ENCODE measurements at regions not wholly inside any gene's neighbourhood (a gene's known extent, or its start where the extent isn't known, plus 50 kb on each side); places are given as distances from the start of the nearest gene placed in this dataset.

DNA sequence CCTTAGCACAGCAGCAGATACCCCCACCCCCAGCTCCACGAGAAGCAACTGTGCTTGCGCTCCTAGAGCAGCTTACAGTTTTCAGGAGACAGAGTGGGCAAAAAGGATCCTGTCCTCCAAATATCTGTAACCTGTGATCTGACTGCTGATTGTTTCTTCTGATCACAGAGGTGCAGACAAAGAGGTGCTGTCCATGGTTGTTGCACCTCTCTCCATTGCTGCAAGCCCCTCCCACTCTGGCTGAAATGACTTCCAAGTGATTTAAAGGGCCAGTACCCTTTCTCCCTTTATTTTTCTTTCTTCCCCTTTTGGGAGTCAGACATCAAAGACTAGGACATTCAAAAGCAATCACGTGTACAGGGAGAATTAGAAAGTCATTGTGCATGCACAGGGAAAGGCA, 205.3 kb upstream of the GEMIN8 start:
- TF ChIP-seq, protein P1, sequence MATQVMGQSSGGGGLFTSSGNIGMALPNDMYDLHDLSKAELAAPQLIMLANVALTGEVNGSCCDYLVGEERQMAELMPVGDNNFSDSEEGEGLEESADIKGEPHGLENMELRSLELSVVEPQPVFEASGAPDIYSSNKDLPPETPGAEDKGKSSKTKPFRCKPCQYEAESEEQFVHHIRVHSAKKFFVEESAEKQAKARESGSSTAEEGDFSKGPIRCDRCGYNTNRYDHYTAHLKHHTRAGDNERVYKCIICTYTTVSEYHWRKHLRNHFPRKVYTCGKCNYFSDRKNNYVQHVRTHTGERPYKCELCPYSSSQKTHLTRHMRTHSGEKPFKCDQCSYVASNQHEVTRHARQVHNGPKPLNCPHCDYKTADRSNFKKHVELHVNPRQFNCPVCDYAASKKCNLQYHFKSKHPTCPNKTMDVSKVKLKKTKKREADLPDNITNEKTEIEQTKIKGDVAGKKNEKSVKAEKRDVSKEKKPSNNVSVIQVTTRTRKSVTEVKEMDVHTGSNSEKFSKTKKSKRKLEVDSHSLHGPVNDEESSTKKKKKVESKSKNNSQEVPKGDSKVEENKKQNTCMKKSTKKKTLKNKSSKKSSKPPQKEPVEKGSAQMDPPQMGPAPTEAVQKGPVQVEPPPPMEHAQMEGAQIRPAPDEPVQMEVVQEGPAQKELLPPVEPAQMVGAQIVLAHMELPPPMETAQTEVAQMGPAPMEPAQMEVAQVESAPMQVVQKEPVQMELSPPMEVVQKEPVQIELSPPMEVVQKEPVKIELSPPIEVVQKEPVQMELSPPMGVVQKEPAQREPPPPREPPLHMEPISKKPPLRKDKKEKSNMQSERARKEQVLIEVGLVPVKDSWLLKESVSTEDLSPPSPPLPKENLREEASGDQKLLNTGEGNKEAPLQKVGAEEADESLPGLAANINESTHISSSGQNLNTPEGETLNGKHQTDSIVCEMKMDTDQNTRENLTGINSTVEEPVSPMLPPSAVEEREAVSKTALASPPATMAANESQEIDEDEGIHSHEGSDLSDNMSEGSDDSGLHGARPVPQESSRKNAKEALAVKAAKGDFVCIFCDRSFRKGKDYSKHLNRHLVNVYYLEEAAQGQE (tag by site-specific recombination; IDR thresholded peaks at IDR 0.05) = peak; percentile 88
- TF ChIP-seq TRIM28 (IDR thresholded peaks at IDR 0.05; ENCODE audit: borderline replicate concordance, low read length) = no peak
- Histone ChIP-seq H3K36me3 (ENCODE audit: control insufficient read depth in 2 of 2, insufficient read depth in 1 of 2, low read length in 2 of 2) (no peaks in the 10 kb centered on the region), H3K27ac (ENCODE audit: extremely low read depth, low read depth, low read length) (no peak overlapping the region), H3K4me1 (ENCODE audit: control insufficient read depth, insufficient read depth, low read length) (no peaks in the 10 kb centered on the region), H3K9me3 (ENCODE audit: control insufficient read depth, insufficient read depth, low read depth, low read length) (no peaks in the 10 kb centered on the region), H3K4me3 (ENCODE audit: low read depth, low read length) (no peak overlapping the region)
- ChIA-PET POLR2A (no interaction called here), CTCF (no interaction called here)

DNA sequence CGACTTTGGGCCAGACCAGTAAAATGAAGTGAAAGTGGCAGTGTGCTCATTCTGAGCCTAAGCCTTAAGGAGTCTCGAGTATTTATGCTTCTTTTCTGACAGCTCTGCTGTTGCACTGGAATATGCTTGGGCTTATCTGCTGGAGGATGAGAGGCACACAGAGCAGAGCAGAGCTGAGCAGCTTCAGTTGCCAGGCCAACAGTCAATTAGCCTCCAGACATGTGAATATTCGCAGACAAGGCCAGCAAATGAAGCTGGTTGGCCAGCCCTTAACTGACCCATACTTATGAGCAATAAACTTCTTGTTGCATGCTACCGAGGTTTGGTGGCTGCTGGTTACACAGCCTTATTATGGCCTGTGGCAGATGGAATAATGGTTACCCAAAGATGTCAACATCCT, 203.0 kb upstream of the GEMIN8 start:
- no peaks in the 10 kb centered on the region for H3K36me3 ChIP-seq (ENCODE audit: control insufficient read depth in 2 of 2, insufficient read depth in 1 of 2, low read length in 2 of 2)

DNA sequence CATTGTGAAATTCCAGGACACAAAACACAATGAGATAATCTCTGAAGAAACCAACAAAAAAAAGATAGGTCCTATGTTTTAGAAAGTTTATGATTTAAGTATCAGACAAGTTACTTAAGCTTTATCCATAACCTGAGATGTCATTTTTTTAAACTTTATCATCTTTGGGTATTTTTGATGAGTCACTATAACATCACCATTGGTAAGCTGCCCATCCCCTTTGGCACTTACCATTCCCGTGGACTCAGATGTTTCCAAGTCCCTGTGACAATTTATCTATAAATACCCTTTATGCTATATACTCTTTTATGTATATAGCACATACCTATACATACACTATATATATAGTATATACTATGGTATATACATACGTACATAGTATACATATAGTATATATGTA, 198.9 kb upstream of the GEMIN8 start:
- Histone ChIP-seq H3K36me3 (ENCODE audit: control insufficient read depth in 2 of 2, insufficient read depth in 1 of 2, low read length in 2 of 2) (no peaks in the 10 kb centered on the region), H3K4me1 (ENCODE audit: control insufficient read depth, insufficient read depth, low read length) (no peaks in the 10 kb centered on the region), H3K27ac (ENCODE audit: extremely low read depth, low read depth, low read length) (no peak overlapping the region), H3K9me3 (ENCODE audit: control insufficient read depth, insufficient read depth, low read depth, low read length) (no peaks in the 10 kb centered on the region), H3K4me3 (ENCODE audit: low read depth, low read length) (no peak overlapping the region)
- POLR2A ChIA-PET = no interaction called here
- TF ChIP-seq, protein P2, sequence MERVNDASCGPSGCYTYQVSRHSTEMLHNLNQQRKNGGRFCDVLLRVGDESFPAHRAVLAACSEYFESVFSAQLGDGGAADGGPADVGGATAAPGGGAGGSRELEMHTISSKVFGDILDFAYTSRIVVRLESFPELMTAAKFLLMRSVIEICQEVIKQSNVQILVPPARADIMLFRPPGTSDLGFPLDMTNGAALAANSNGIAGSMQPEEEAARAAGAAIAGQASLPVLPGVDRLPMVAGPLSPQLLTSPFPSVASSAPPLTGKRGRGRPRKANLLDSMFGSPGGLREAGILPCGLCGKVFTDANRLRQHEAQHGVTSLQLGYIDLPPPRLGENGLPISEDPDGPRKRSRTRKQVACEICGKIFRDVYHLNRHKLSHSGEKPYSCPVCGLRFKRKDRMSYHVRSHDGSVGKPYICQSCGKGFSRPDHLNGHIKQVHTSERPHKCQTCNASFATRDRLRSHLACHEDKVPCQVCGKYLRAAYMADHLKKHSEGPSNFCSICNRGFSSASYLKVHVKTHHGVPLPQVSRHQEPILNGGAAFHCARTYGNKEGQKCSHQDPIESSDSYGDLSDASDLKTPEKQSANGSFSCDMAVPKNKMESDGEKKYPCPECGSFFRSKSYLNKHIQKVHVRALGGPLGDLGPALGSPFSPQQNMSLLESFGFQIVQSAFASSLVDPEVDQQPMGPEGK (tag by site-specific recombination; IDR thresholded peaks at IDR 0.05) = no peak
- TF ChIP-seq ZBTB17 (tag by site-specific recombination; IDR thresholded peaks at IDR 0.05) = no peak
- TF ChIP-seq ZNF843 (tag by site-specific recombination; IDR thresholded peaks at IDR 0.05) = no peak
- no peak for TF ChIP-seq KLF9 (tag by site-specific recombination; IDR thresholded peaks at IDR 0.05; ENCODE audit: low read depth)
- TF ChIP-seq, protein P3, sequence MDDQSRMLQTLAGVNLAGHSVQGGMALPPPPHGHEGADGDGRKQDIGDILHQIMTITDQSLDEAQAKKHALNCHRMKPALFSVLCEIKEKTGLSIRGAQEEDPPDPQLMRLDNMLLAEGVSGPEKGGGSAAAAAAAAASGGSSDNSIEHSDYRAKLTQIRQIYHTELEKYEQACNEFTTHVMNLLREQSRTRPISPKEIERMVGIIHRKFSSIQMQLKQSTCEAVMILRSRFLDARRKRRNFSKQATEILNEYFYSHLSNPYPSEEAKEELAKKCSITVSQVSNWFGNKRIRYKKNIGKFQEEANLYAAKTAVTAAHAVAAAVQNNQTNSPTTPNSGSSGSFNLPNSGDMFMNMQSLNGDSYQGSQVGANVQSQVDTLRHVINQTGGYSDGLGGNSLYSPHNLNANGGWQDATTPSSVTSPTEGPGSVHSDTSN (CRISPR knock-in tag; IDR thresholded peaks at IDR 0.05) = no peak
- no peak for TF ChIP-seq HOXC10 (CRISPR knock-in tag; IDR thresholded peaks at IDR 0.05)
- TF ChIP-seq SALL2 (tag by site-specific recombination; IDR thresholded peaks at IDR 0.05; ENCODE audit: borderline replicate concordance) = no peak
- CTCF ChIA-PET = no interaction called here

More for the DNA sequence above, 203.0 kb upstream of the GEMIN8 start:
- ChIA-PET POLR2A (no interaction called here), CTCF (interaction anchor here (0.6 kb wide), 1 partner anchor 74 kb away, joined by 3 read pairs; no protein-coding TSS in a partner anchor)
- TF ChIP-seq KLF9 (tag by site-specific recombination; IDR thresholded peaks at IDR 0.05; ENCODE audit: low read depth) = no peak
- no peak for TF ChIP-seq ZFHX2 (tag by site-specific recombination; conservative IDR thresholded peaks at IDR 0.05)
- no peak for TF ChIP-seq ZNF366 (tag by site-specific recombination; conservative IDR thresholded peaks at IDR 0.05)
- TF ChIP-seq ZNF174 (tag by site-specific recombination; IDR thresholded peaks at IDR 0.05) = no peak
- TF ChIP-seq ZNF404 (tag by site-specific recombination; IDR thresholded peaks at IDR 0.05) = no peak
- no peak for TF ChIP-seq REPIN1 (tag by site-specific recombination; IDR thresholded peaks at IDR 0.05; ENCODE audit: low read depth)
- TF ChIP-seq ZNF175 (tag by site-specific recombination; IDR thresholded peaks at IDR 0.05) = no peak
- no peak for TF ChIP-seq RBAK (tag by site-specific recombination; IDR thresholded peaks at IDR 0.05)
- no peak for TF ChIP-seq ZNF501 (tag by site-specific recombination; IDR thresholded peaks at IDR 0.05)
- TF ChIP-seq ZNF473 (tag by site-specific recombination; IDR thresholded peaks at IDR 0.05) = no peak
- no peak for TF ChIP-seq ZNF792 (tag by site-specific recombination; IDR thresholded peaks at IDR 0.05)
- TF ChIP-seq IKZF3 (tag by site-specific recombination; IDR thresholded peaks at IDR 0.05) = no peak
- no peak for TF ChIP-seq ZNF510 (tag by site-specific recombination; IDR thresholded peaks at IDR 0.05; ENCODE audit: insufficient replicate concordance)
- H3K4me1 ChIP-seq (ENCODE audit: control insufficient read depth, insufficient read depth, low read length) = no peaks in the 10 kb centered on the region
- H3K9me3 ChIP-seq (ENCODE audit: control insufficient read depth, insufficient read depth, low read depth, low read length) = no peaks in the 10 kb centered on the region
- no peak overlapping the region for H3K27ac ChIP-seq (ENCODE audit: extremely low read depth, low read depth, low read length)
- no peak overlapping the region for H3K4me3 ChIP-seq (ENCODE audit: low read depth, low read length)

Data from HEK293 (cell line).